Calu3 (cell line): ENCODE measurements at regions not wholly inside any gene's neighbourhood (a gene's known extent, or its start where the extent isn't known, plus 50 kb on each side); places are given as distances from the start of the nearest gene placed in this dataset.

Source experiments
- BruUV-seq: library from RNA; stranded (reverse); fragments of 400-500 nt; replicated peaks from 2 replicates; lab custom pipeline; 2021; lab: Mats Ljungman, UMichigan
- CTCF ChIA-PET: fragments of 300-600 bp; sonication (Branson Sonifier 250); formaldehyde crosslinking; loops from one replicate; lab custom pipeline; 2022; ENCODE audit warnings: antibody characterized with exemption; lab: Charles Lee
- DNase-seq: peaks from one replicate; pipeline ENCODE4 v3.0.0; 2022
- H3K27ac Mint-ChIP-seq: one replicate; pipeline ENCODE4 v1.8.0; 2022; ENCODE audit warnings: mixed read lengths; ENCODE audit not compliant: unreplicated experiment
- H3K27me3 Mint-ChIP-seq: one replicate; pipeline ENCODE4 v1.8.0; 2022; ENCODE audit warnings: mixed read lengths; ENCODE audit not compliant: unreplicated experiment
- H3K36me3 Mint-ChIP-seq: one replicate; pipeline ENCODE4 v1.8.0; 2022; ENCODE audit warnings: mild to moderate bottlenecking, moderate library complexity, mixed read lengths; ENCODE audit not compliant: insufficient read depth, unreplicated experiment
- H3K4me1 Mint-ChIP-seq: one replicate; pipeline ENCODE4 v1.8.0; 2022; ENCODE audit warnings: mild to moderate bottlenecking, low read depth, mixed read lengths; ENCODE audit not compliant: unreplicated experiment
- H3K4me3 Mint-ChIP-seq: one replicate; pipeline ENCODE4 v1.8.0; 2022; ENCODE audit warnings: mild to moderate bottlenecking, low read depth, moderate library complexity, mixed read lengths; ENCODE audit not compliant: unreplicated experiment
- H3K9me3 Mint-ChIP-seq: one replicate; pipeline ENCODE4 v1.8.0; 2022; ENCODE audit warnings: low read depth, mixed read lengths; ENCODE audit not compliant: unreplicated experiment
- intact Hi-C: fragments of 100-400 bp; cut with micrococcal nuclease; formaldehyde crosslinking; loops from one replicate; pipeline ENCODE4 v1.10.0; 2022; ENCODE audit not compliant: unreplicated experiment
- TF ChIP-seq, protein P1 (sequence below): fragments of 200-600 bp; IDR thresholded peaks from one replicate; pipeline ENCODE4 v1.8.0; 2022; ENCODE audit warnings: antibody characterized with exemption; ENCODE audit not compliant: unreplicated experiment

- Mint-ChIP-seq H3K27me3 (peaks cover 14% of the 10 kb centered on the region), H3K9me3 (peaks cover 10% of the 10 kb centered on the region), H3K36me3 (no peaks in the 10 kb centered on the region)
These were observed 169.3 kb downstream of the TMEM200C start for GRCh38 chr18:5726011-5726410.

DNA sequence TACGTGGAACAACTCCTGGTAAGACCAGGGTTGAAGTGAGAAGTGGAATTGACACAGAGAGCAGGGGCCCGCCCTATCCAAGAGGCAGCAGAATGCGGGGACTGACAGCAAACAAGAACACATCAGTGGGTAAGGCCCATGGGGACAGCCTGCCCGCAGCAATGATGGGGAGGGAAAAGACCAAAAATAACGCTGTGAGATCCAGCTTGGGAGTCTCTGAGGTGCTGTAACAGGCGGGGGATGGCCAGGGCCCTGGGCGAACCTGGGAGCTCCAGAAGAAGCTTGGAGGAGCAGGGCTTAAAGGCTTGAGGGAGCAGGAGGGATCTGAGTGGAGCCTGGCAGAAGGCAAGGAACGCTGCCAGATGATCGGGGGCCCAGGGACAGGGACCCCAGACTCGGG, 173.4 kb downstream of the TMEM200C start:
- TF ChIP-seq, protein P1, sequence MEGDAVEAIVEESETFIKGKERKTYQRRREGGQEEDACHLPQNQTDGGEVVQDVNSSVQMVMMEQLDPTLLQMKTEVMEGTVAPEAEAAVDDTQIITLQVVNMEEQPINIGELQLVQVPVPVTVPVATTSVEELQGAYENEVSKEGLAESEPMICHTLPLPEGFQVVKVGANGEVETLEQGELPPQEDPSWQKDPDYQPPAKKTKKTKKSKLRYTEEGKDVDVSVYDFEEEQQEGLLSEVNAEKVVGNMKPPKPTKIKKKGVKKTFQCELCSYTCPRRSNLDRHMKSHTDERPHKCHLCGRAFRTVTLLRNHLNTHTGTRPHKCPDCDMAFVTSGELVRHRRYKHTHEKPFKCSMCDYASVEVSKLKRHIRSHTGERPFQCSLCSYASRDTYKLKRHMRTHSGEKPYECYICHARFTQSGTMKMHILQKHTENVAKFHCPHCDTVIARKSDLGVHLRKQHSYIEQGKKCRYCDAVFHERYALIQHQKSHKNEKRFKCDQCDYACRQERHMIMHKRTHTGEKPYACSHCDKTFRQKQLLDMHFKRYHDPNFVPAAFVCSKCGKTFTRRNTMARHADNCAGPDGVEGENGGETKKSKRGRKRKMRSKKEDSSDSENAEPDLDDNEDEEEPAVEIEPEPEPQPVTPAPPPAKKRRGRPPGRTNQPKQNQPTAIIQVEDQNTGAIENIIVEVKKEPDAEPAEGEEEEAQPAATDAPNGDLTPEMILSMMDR, result no peak
- H3K4me1 Mint-ChIP-seq, result no peaks in the 10 kb centered on the region
- no TSS peak for BruUV-seq
- no peak overlapping the region for H3K27ac Mint-ChIP-seq
- peaks cover 8% of the 10 kb centered on the region for H3K9me3 Mint-ChIP-seq
- no peak for DNase-seq
- intact Hi-C loops, result no loop called here
- no peaks in the 10 kb centered on the region for H3K36me3 Mint-ChIP-seq
- H3K27me3 Mint-ChIP-seq, result no peaks in the 10 kb centered on the region
- CTCF ChIA-PET, result no interaction called here
- no peak overlapping the region for H3K4me3 Mint-ChIP-seq

More at GRCh38 chr18:5726011-5726410, 169.3 kb downstream of the TMEM200C start:
- no peak overlapping the region for H3K4me3 Mint-ChIP-seq
- no peak for DNase-seq
- CTCF ChIA-PET, result no interaction called here
- H3K4me1 Mint-ChIP-seq, result no peaks in the 10 kb centered on the region
- TF ChIP-seq, protein P1, result no peak
- intact Hi-C loops, result no loop called here
- no TSS peak for BruUV-seq
- no peak overlapping the region for H3K27ac Mint-ChIP-seq

- CTCF ChIA-PET, result no interaction called here
- H3K9me3 Mint-ChIP-seq, result peaks cover 13% of the 10 kb centered on the region
- intact Hi-C loops, result no loop called here
- H3K4me1 Mint-ChIP-seq, result no peaks in the 10 kb centered on the region
- BruUV-seq, result no TSS peak
- no peak for DNase-seq
- H3K4me3 Mint-ChIP-seq, result no peak overlapping the region
- no peaks in the 10 kb centered on the region for H3K27me3 Mint-ChIP-seq
- TF ChIP-seq, protein P1, result no peak
- H3K27ac Mint-ChIP-seq, result no peak overlapping the region
- no peaks in the 10 kb centered on the region for H3K36me3 Mint-ChIP-seq
These were observed 175.2 kb downstream of the TMEM200C start for GRCh38 chr18:5720132-5720531.

- H3K4me3 Mint-ChIP-seq, result no peak overlapping the region
- intact Hi-C loops, result no loop called here
- CTCF ChIA-PET, result no interaction called here
- H3K27ac Mint-ChIP-seq, result no peak overlapping the region
- TF ChIP-seq, protein P1, result no peak
- H3K9me3 Mint-ChIP-seq, result peaks cover 13% of the 10 kb centered on the region
- H3K27me3 Mint-ChIP-seq, result no peaks in the 10 kb centered on the region
- no TSS peak for BruUV-seq
- no peaks in the 10 kb centered on the region for H3K36me3 Mint-ChIP-seq
- no peak for DNase-seq
- no peaks in the 10 kb centered on the region for H3K4me1 Mint-ChIP-seq
These were observed 173.5 kb upstream of the EPB41L3 start for GRCh38 chr18:5717256-5717655.

GRCh38 chr18:5710676-5711075, 166.9 kb upstream of the EPB41L3 start:
- no peaks in the 10 kb centered on the region for H3K36me3 Mint-ChIP-seq
- BruUV-seq, result no TSS peak
- H3K4me1 Mint-ChIP-seq, result no peaks in the 10 kb centered on the region
- CTCF ChIA-PET, result no interaction called here
- no peak for DNase-seq
- H3K27ac Mint-ChIP-seq, result no peak overlapping the region
- TF ChIP-seq, protein P1, result no peak
- no peaks in the 10 kb centered on the region for H3K27me3 Mint-ChIP-seq
- peaks cover 2% of the 10 kb centered on the region for H3K9me3 Mint-ChIP-seq
- no peak overlapping the region for H3K4me3 Mint-ChIP-seq
- intact Hi-C loops, result no loop called here
